Loucy (cell line): ENCODE measurements at regions not wholly inside any gene's neighbourhood (a gene's known extent, or its start where the extent isn't known, plus 50 kb on each side); places are given as distances from the start of the nearest gene placed in this dataset.

Experiments
- EZH2phosphoT487 ChIP-seq: fragments of 200-600 bp; IDR thresholded peaks from 2 replicates; pipeline ENCODE4 v1.6.1; 2018; ENCODE audit warnings: antibody characterized with exemption, mild to moderate bottlenecking, moderate library complexity, borderline replicate concordance
- TF ChIP-seq, protein P1 (sequence below): fragments of 200-600 bp; sonication (generic); conservative IDR thresholded peaks from 2 replicates; pipeline ENCODE4 v1.5.1; 2014; ENCODE audit warnings: mild to moderate bottlenecking, antibody characterized with exemption, low read length

DNA sequence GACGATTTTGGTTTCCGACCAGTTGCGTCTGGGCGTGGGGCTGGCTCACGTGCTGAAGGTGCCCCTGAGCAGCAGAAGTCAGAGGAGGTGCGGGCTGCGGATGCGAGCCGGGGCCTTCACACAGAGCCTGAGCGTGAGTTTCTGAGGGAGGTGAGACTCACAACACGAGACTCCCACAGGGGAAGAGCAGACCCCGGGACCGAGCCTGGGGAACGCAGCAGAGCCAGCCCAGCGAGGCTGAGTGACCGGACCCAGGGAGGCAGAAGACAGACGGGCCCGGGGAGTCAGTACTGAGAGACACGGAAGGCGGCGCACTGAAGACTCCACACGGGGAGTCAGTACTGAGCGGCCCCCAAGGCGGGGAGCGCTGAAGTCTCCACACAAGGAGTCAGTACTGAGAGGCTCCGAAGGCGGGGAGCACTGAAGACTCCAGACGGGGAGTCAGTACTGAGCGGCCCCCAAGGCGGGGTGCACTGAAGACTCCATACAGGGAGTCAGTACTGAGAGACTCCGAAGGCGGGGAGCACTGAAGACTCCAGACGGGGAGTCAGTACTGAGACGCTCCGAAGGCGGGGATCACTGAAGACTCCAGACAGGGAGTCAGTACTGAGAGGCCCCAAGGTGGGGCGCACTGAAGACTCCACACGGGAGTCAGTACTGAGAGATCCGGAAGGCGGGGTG is 77.8 kb downstream of the DLL1 start:
- TF ChIP-seq, protein P1, sequence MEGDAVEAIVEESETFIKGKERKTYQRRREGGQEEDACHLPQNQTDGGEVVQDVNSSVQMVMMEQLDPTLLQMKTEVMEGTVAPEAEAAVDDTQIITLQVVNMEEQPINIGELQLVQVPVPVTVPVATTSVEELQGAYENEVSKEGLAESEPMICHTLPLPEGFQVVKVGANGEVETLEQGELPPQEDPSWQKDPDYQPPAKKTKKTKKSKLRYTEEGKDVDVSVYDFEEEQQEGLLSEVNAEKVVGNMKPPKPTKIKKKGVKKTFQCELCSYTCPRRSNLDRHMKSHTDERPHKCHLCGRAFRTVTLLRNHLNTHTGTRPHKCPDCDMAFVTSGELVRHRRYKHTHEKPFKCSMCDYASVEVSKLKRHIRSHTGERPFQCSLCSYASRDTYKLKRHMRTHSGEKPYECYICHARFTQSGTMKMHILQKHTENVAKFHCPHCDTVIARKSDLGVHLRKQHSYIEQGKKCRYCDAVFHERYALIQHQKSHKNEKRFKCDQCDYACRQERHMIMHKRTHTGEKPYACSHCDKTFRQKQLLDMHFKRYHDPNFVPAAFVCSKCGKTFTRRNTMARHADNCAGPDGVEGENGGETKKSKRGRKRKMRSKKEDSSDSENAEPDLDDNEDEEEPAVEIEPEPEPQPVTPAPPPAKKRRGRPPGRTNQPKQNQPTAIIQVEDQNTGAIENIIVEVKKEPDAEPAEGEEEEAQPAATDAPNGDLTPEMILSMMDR = no peak
- no peak for TF ChIP-seq EZH2phosphoT487
